ENCODE measurements at regions not wholly inside any gene's neighbourhood (a gene's known extent, or its start where the extent isn't known, plus 50 kb on each side); places are given as distances from the start of the nearest gene placed in this dataset.

- no peak overlapping the region for H3K27ac ChIP-seq
- no peak for DNase-seq (ENCODE audit: low spot score)
- ChIA-PET POLR2A (ENCODE audit: low non-redundant PET) (no interaction called here), CTCF (no interaction called here)
- no peak for TF ChIP-seq CTCF (conservative IDR thresholded peaks at IDR 0.05; ENCODE audit: low read depth)
Measured at GRCh38 chr7:156400046-156400445, 240.5 kb upstream of the RNF32 start.

DNA sequence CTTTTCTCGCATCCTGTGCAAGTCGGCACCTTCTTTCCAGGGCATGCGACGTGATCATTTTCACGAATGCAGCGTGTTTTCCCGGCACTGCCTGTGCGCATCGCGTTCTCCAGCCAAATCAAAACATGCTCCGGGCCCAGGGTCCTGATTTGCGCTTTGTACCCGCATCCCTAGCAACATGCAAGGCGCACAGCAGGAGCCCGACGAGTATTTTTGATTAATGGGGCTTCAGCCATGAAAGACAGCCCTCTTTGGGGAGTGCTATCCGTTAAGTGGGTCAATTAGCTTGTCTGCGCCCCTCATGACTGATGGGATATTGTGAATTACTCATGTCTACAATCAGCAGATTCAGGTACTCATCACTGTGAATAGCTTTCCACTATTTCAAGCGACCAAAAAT lies 243.3 kb upstream of the RNF32 start:
- ChIA-PET POLR2A (ENCODE audit: low non-redundant PET) (no interaction called here), CTCF (no interaction called here)
- no peak overlapping the region for H3K27ac ChIP-seq
- no peak for DNase-seq (ENCODE audit: low spot score)
- TF ChIP-seq CTCF (conservative IDR thresholded peaks at IDR 0.05; ENCODE audit: low read depth): no peak

DNA sequence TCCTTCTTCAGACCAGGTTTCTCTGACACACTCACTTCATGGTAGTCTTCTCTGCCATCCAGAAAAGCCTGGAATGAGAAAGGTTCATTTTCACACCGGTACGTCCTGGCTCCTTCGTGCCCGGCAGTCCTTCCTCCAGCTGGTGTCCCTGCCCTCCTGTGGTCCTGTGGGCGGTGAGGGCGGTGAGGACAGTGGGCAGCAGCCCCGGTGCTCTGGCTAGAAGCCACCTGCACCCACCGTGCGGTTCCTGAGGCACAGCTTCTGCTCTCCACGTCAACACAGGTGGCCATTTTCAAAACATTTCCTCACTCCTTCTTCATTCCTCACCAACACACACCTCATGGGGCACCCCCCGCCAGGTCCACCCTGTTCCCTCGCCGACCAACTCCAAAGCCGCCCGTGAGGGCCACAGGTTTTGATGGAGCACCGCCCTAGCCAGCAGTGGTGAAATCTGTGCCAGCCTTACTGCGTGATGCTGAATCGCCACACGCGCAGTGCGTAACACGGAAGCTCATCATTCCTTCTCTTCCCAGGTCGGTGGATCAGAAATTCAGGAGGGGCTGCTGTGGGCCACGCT lies 251.4 kb upstream of the RNF32 start:
- ChIA-PET POLR2A (ENCODE audit: low non-redundant PET) (no interaction called here), CTCF (interaction anchor here (0.6 to 0.7 kb wide), 2 partner anchors 588 to 1294 kb away, joined by 3 read pairs; no protein-coding TSS in a partner anchor)
- TF ChIP-seq CTCF (conservative IDR thresholded peaks at IDR 0.05; ENCODE audit: low read depth): no peak
- no peak for DNase-seq (ENCODE audit: low spot score)
- H3K27ac ChIP-seq: no peak overlapping the region

GRCh38 chr7:156386097-156386496 lies 254.5 kb upstream of the RNF32 start:
- POLR2A ChIA-PET (ENCODE audit: low non-redundant PET): no interaction called here
- no peak for DNase-seq (ENCODE audit: low spot score)
- CTCF ChIA-PET: no interaction called here
- no peak for TF ChIP-seq CTCF (conservative IDR thresholded peaks at IDR 0.05; ENCODE audit: low read depth)
- H3K27ac ChIP-seq: no peak overlapping the region

GRCh38 chr7:156384706-156385105 lies 255.9 kb upstream of the RNF32 start:
- ChIA-PET CTCF (interaction anchor here (0.6 kb wide), 1 partner anchor 74 kb away, joined by 4 read pairs; no protein-coding TSS in a partner anchor), POLR2A (ENCODE audit: low non-redundant PET) (no interaction called here)
- no peak for DNase-seq (ENCODE audit: low spot score)

GRCh38 chr7:156383526-156383925 lies 257.0 kb upstream of the RNF32 start:
- TF ChIP-seq CTCF (conservative IDR thresholded peaks at IDR 0.05; ENCODE audit: low read depth): no peak

More at GRCh38 chr7:156384706-156385105, 255.9 kb upstream of the RNF32 start:
- no peak overlapping the region for H3K27ac ChIP-seq
- TF ChIP-seq CTCF (conservative IDR thresholded peaks at IDR 0.05; ENCODE audit: low read depth): no peak

More at GRCh38 chr7:156383526-156383925, 257.0 kb upstream of the RNF32 start:
- no peak overlapping the region for H3K27ac ChIP-seq
- CTCF ChIA-PET: no interaction called here
- POLR2A ChIA-PET (ENCODE audit: low non-redundant PET): no interaction called here
- DNase-seq (ENCODE audit: low spot score): no peak

Measured in RWPE1 (cell line).